ENCODE measurements at regions not wholly inside any gene's neighbourhood (a gene's known extent, or its start where the extent isn't known, plus 50 kb on each side); places are given as distances from the start of the nearest gene placed in this dataset.

GRCh38 chr2:120812866-120813265 lies 77.2 kb downstream of the GLI2 start:
- WGBS (ENCODE audit: insufficient coverage) = 92% methylated on average over 8 of the region's 9 CpGs

GRCh38 chr2:120814352-120814751 lies 78.7 kb downstream of the GLI2 start:
- Histone ChIP-seq H3K9ac (ENCODE audit: low read length) (no peak overlapping the region), H3K36me3 (replicated peaks in 1 of 2; ENCODE audit: control extremely low read depth in 1 of 2, control insufficient read depth in 1 of 2, extremely low read depth in 1 of 2, insufficient read depth in 2 of 2, low read length in 1 of 2) (no peaks in the 10 kb centered on the region), H4K20me1 (ENCODE audit: control insufficient read depth, insufficient read depth, low read length, poor library complexity, severe bottlenecking) (no peaks in the 10 kb centered on the region), H3K4me1 (ENCODE audit: control insufficient read depth in 2 of 2, insufficient read depth in 2 of 2, low read length in 2 of 2) (no peaks in the 10 kb centered on the region), H3K4me2 (replicated peaks; ENCODE audit: low read depth, low read length, poor library complexity, severe bottlenecking) (no peak overlapping the region), H3K9me3 (ENCODE audit: control extremely low read depth in 1 of 3, control insufficient read depth in 2 of 3, insufficient read depth in 1 of 3, low read length in 2 of 3) (peaks cover 0 to 3% (median 0%) of the 10 kb centered on the region in 3 donors), H3K27ac (ENCODE audit: low read length in 2 of 2) (no peak overlapping the region), H2AFZ (ENCODE audit: insufficient read depth, low read depth, low read length, poor library complexity, severe bottlenecking) (no peak overlapping the region), H3K4me3 (ENCODE audit: control extremely low read depth in 1 of 5, extremely low read depth in 1 of 5, insufficient read depth in 1 of 5, low read depth in 2 of 5, low read length in 4 of 5) (no peak overlapping the region), H3K27me3 (replicated peaks in 1 of 4; ENCODE audit: control extremely low read depth in 1 of 4, control insufficient read depth in 3 of 4, insufficient read depth in 4 of 4, low read length in 3 of 4) (no peaks in the 10 kb centered on the region), H3K79me2 (ENCODE audit: control insufficient read depth, insufficient read depth, low read length) (no peaks in the 10 kb centered on the region)
- DNase-seq (no peak), ATAC-seq (ENCODE audit: low read depth) (no peak)
- H3K9me3 Mint-ChIP-seq (ENCODE audit: insufficient read depth) = no peaks in the 10 kb centered on the region
- POLR2A ChIA-PET = no interaction called here
- no peak overlapping the region for H3K4me3 Mint-ChIP-seq
- 91% methylated on average over 6 of the region's 6 CpGs for WGBS (ENCODE audit: insufficient coverage)
- peaks cover under 1% of the 10 kb centered on the region for H3K27me3 Mint-ChIP-seq
- TF ChIP-seq EZH2 (IDR thresholded peaks at IDR 0.05; ENCODE audit: borderline replicate concordance, insufficient read depth, low read depth, low read length, poor library complexity, severe bottlenecking) = no peak
- TF ChIP-seq CTCF (IDR thresholded peaks at IDR 0.05) = no peak
- no peak overlapping the region for H3K27ac Mint-ChIP-seq
- intact Hi-C loops (cut with micrococcal nuclease) = no loop called here
- no peaks in the 10 kb centered on the region for H3K4me1 Mint-ChIP-seq
- CTCF ChIA-PET = no interaction called here

More at GRCh38 chr2:120812866-120813265, 77.2 kb downstream of the GLI2 start:
- Histone ChIP-seq H3K4me1 (ENCODE audit: control insufficient read depth in 2 of 2, insufficient read depth in 2 of 2, low read length in 2 of 2) (no peaks in the 10 kb centered on the region), H3K36me3 (replicated peaks in 1 of 2; ENCODE audit: control extremely low read depth in 1 of 2, control insufficient read depth in 1 of 2, extremely low read depth in 1 of 2, insufficient read depth in 2 of 2, low read length in 1 of 2) (no peaks in the 10 kb centered on the region), H3K4me2 (replicated peaks; ENCODE audit: low read depth, low read length, poor library complexity, severe bottlenecking) (no peak overlapping the region), H3K9ac (ENCODE audit: low read length) (no peak overlapping the region), H3K27me3 (replicated peaks in 1 of 4; ENCODE audit: control extremely low read depth in 1 of 4, control insufficient read depth in 3 of 4, insufficient read depth in 4 of 4, low read length in 3 of 4) (no peaks in the 10 kb centered on the region), H4K20me1 (ENCODE audit: control insufficient read depth, insufficient read depth, low read length, poor library complexity, severe bottlenecking) (no peaks in the 10 kb centered on the region), H3K9me3 (ENCODE audit: control extremely low read depth in 1 of 3, control insufficient read depth in 2 of 3, insufficient read depth in 1 of 3, low read length in 2 of 3) (peaks cover 0 to 6% (median 0%) of the 10 kb centered on the region in 3 donors), H3K4me3 (ENCODE audit: control extremely low read depth in 1 of 5, extremely low read depth in 1 of 5, insufficient read depth in 1 of 5, low read depth in 2 of 5, low read length in 4 of 5) (no peak overlapping the region), H2AFZ (ENCODE audit: insufficient read depth, low read depth, low read length, poor library complexity, severe bottlenecking) (no peak overlapping the region), H3K79me2 (ENCODE audit: control insufficient read depth, insufficient read depth, low read length) (no peaks in the 10 kb centered on the region), H3K27ac (ENCODE audit: low read length in 2 of 2) (no peak overlapping the region)
- ATAC-seq (ENCODE audit: low read depth) = no peak
- no peak overlapping the region for H3K4me3 Mint-ChIP-seq
- no peaks in the 10 kb centered on the region for H3K4me1 Mint-ChIP-seq
- no peak overlapping the region for H3K27ac Mint-ChIP-seq
- no peaks in the 10 kb centered on the region for H3K9me3 Mint-ChIP-seq (ENCODE audit: insufficient read depth)
- intact Hi-C loops (cut with micrococcal nuclease) = no loop called here
- POLR2A ChIA-PET = no interaction called here
- TF ChIP-seq CTCF (IDR thresholded peaks at IDR 0.05) = no peak
- TF ChIP-seq EZH2 (IDR thresholded peaks at IDR 0.05; ENCODE audit: borderline replicate concordance, insufficient read depth, low read depth, low read length, poor library complexity, severe bottlenecking) = no peak
- DNase-seq = no peak
- CTCF ChIA-PET = no interaction called here
- peaks cover 5% of the 10 kb centered on the region for H3K27me3 Mint-ChIP-seq

All from B cell (primary cell).